GM19463 (cell line): ENCODE measurements at regions not wholly inside any gene's neighbourhood (a gene's known extent, or its start where the extent isn't known, plus 50 kb on each side); places are given as distances from the start of the nearest gene placed in this dataset.

Source experiments
- ATAC-seq: cut with Tn5 transposase; IDR thresholded peaks from one replicate; pipeline ENCODE4 v1.9.1; 2021; ENCODE audit warnings: mild to moderate bottlenecking, moderate library complexity; ENCODE audit not compliant: unreplicated experiment

DNA sequence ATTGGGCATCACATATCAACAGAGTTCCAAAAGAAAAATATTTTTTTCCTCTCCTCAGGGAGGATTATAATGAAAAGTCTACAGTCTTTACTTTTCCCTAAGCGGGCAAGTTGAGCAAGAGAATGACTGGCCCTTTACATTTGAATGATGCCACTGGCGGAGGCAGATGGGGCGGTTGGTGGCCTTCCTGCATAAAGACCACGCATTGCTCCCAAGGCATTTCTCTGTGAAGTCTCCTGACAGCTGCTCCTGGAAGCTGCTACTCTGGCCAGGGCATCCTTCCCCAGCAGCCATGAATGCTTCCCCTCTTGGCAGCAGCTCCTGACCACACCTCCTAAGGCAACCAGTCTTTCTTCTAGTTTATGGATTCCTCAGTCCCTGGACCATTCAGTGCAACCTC, 161.1 kb upstream of the RRP15 start:
- ATAC-seq: no peak

DNA sequence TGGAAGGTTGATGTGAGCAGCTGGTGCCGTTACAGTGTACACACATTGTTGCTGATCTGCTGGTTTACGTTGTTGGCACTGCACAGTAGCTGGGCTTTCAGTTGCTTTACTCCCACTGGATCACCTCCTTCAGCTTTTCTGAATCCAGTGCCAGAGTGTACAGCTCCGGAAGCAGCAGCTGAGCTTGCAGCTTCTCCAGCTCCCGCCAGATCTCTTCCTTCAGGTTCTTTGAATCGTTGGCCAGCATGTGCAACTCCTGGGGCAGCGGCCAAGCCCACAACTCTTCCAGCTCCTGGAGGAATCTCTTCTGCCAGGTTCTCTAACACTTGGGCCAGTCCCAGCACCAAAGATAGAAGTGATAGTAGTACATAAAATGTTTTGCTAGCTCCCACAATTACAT, 149.7 kb upstream of the RRP15 start:
- no peak for ATAC-seq

DNA sequence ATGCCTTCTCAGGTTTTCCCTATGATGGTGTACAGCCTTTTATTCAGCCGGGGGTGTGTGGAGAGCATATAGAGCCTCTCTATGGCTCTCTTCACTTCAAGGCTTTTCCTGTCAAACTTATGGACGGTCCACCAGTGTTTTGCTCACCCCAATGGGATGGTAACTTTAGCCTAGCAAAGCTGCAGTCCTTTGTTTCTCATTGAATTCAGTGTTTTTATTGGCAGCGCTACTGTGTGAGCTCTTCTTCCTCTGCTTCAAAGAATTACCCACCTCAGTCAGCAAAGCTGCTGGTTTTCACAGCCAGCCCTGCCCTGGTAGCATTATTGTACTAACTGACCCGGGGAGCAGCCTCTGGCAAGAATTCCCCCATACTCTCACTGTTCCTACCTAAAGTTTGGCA, 145.3 kb upstream of the RRP15 start:
- no peak for ATAC-seq

DNA sequence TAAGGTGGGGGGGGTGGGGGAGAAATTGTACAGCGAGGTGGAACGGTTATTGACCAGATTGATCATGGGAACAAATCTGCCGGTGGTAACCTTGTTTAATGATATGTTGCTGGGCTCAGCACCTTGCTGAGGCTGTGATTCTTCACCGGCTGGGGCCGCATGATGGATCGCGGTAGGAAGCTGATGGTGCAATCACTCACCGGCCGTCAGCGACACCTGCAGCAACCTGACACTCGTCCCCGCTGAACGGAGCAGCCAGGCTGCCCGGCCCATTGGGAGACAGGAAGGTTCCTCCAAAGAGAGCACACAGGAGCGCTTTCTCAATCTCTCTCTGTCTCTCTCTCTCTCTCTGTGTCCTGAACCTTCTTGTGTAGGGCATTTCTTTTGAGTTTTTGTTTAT, 128.5 kb upstream of the RRP15 start:
- no peak for ATAC-seq

DNA sequence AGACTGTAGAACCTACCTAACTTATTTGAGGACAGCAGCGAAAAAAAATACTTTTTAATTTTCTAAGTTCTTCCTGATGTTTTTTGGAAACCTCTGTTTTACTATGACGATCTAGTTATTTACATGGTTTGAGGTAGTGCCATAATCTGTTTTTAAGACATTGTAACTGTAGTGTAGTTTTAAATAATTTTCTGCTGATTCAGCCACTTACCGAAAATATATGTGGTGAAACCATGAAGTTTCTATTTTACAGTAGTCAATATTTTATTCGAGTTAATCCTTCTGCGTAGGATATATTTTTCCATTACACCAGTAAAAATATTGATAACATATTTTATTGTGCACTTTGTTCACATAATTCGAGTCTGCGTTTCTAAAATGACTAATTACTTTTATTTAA, 121.7 kb upstream of the RRP15 start:
- ATAC-seq: no peak

DNA sequence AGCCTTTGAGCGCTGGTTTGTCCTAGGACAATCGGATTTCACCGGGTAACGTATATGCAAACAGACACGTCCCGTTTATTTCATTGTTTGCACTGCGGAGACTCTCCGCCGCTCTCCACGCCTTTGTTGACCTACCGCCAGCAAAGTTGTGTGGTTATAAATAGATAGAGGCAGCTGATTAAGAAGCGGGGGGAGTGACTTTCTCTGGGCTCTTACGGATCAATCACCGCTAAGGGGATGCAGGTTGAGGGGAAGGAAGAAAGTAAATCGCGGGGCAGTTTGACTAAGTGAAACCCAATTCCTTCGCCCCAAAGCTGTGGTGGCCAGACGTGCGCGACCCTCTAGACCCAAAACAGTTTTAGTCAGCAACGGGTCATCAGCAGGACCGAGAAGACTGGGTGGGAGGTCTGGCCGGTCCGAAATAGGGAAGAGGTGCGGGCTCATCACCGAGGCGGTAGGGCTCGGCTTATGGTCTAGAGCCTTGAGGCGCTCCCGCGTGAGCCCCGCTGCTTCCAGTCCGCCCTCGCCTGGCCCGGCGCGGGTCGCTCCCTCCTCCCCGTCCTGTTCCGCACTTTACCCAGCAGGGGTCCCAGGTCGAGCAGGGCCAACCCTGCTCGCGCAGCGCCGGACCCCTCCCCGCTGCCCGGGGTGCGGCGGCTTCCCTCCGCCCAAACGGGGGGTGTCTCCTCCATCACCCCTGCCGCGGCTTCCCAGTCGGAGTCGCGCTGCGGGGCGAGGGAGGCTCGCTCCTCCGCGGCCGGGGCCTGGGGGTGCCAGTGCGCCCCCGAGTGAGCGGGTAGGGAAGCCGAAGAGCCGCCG, 120.8 kb upstream of the RRP15 start:
- ATAC-seq: peak; percentile 46

DNA sequence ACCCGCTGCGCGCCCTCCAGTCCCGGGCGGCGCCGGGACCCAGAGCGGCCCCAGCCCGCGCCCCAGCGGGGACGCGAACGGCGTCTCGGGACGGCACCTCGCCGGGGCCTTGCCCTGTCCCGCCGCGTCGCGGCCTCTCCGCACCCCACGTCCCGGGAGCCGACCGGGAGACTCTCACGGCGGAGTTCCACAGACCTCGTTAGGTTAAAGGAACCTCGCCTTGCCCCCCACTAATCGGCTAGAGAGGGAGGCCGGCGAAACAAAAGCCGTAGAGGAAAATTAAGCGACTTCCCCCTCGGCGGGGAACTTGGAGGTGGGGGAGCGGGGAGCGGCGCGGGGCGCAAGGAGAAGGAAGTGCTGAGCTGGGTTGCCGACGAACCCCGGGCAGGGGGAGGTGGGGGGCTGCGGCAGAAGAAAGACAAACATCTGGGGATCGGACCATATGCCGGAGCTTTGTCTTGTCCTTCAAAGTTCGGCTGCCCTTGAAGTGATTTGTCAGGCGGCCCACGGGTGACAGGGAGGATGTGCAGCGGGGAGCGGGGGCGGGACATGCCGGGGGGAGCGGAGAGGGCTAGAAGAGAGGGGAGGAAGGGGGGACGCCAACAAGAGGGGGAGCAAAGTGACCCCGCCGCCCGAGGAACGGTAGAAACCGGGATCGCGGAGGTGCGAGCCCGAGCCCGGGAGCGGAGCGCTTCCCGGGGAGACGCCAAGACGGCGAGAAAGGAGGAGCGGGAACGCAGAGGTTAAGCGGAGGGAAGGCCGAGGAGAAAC, 120.0 kb upstream of the RRP15 start:
- ATAC-seq: peak; percentile 39

DNA sequence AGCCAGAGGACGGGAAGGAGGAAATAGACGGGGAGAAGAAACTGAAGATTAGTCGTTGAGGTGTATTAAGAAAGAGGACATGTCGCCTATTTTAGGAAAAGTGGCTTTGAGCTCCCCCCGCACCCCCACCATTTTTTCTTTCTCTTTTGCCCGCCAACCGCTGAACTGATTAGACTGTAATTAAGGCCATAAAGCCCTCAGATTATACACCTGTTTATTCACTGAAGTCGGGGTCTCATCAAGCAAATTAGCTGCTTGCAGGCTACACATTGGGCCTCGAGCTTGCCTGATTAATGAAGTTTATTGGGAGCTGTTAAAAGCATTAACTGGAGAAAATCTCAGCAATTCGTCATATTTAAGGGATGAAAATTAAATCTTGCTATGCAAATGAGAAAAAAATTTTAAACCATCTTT, 119.4 kb upstream of the RRP15 start:
- ATAC-seq: no peak

DNA sequence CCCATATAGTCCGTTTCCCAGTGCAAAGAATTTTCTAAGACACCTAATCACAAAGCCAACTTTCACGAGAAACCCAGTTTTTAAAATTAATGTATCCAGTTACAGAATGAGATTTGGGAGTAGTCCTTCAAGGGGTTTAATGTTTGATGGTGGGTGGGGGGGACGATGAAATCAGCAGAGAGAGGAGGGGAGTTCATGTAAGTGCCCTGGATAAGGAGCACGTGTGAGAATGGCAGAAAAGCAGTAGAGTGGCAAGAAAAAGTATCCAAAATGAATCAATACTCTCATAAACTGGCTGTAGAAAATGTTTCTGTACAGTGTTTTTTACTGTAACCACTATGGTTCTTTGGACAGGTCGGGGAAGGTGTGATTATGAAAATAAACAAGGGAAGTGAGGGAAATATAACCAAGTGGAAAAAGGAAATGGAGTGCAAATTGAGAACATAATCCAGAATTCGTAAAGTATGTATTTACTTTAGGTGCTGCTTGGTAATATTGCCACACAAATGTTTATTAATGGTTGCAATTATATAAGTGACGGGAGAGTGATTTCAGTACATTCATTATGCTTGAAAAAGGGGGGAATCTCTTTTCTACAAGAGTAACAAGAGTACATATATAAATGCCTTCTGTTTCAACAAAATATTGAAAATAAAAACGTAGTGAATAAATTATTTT, 118.7 kb upstream of the RRP15 start:
- ATAC-seq: no peak

DNA sequence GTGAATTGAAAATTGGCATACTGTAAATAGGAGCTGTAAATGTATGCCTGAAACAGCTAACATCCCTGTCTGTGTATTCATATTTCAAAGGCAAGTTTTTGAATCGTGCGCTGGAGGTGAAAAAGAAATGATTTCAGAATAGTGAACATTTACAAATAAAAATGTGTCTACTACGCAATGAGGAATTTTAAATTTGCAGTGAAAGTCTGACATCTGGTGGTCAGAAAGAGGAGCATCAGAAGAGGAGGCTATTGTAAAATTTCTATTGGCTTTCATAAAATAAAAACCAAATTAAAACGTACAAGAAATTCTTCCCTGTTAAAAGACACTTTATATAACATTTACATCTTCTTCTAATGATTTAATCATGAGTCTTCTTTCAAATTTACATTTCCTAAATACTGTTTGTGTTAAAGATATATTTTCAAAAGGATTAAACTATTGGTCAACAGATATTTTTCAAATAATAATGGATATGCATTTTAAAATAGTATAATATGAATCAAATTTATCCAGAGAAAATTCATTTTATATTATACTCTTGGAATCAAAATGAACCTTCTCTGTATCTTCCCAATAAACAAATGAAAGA, 113.7 kb upstream of the RRP15 start:
- ATAC-seq: no peak

DNA sequence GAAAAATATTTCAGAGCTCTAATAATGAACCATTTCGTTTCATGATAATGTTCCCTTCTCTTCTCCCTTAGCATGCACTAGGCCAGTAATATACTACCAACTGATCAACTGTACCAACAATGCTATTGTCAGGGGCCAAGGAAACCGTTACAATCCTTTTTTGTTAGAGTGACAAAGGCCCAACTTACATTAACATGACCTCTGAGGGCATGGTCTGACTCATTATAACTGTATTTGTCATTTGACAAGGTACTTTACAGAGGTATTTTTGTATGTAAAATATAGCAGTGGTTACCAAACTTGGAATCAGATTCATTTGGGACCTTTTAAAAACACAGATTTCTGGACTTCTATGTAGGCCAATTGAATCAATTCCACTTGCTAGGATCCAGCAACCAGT, 102.6 kb upstream of the RRP15 start:
- no peak for ATAC-seq

DNA sequence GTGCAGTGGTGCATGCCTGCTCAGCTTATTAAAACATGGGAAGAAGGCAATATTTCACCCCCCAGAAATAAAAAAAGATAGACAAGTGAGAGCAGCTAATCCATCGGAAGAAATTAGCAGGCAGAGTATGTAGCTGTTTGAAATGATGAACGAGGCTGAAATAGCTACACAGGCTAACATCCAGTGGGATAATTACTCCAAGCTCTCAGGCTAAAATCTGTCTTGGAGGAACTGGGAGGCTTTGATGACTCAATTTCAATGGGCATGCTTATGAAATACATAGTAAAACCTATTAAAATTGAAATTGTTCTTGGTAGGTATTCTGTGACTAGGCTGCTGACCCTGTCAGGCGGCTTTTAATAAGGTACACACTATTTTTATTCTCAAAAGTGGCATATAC, 84.1 kb upstream of the RRP15 start:
- no peak for ATAC-seq

DNA sequence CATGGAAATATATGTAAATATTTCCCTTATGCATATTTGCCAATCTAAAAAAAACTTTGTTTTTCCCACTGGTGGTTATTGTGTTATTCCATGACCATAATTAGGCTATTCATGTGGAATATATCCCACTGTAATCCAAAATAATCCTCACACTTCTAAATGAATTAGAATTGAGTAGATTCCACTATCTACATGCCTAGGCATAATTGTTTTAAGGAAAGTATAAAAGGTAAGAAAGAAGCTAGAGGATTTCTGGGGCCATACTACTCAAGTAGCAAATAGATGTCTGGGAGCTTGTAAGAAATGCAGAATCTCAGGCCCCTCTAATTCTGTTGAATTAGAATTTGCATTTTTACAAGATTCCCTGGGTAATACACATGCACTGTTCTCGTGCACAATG, 83.5 kb upstream of the RRP15 start:
- ATAC-seq: no peak

DNA sequence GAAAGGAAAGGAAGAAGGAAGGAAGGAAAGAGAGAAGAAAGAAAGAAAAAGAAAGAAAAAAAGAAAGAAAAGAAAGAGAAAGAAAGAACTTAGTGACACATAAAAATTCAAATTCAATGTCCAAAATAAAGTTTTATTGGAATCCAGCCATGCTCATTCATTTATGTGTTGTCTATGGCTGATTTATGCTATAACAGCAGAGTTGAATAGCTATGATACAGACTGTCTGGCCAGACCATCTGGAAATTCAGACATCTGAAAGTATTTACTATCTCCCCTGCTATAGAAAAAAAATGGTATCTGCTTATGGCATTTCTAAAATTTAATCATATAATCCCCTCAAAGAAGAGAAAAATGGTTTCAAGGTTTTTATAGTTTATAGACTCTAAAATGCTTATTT, 79.4 kb upstream of the RRP15 start:
- no peak for ATAC-seq

DNA sequence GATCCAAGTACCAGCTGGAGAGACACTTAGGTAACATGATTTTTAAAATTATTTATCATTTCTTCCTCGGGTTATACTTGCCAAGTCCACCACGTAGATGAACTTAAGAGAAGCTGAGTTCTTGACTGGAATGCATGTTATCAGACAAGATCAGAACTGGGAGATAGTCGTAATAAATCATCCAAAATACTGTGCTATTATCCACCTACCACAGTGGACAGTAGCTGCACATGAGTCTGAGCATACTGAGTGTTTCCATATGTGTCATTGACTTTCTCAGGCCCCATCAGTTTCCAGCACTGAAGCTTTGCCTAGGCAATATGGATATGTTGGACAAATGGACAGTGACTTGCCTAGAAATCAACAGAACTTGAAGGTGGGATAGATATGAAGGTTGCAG, 77.9 kb upstream of the RRP15 start:
- ATAC-seq: no peak

DNA sequence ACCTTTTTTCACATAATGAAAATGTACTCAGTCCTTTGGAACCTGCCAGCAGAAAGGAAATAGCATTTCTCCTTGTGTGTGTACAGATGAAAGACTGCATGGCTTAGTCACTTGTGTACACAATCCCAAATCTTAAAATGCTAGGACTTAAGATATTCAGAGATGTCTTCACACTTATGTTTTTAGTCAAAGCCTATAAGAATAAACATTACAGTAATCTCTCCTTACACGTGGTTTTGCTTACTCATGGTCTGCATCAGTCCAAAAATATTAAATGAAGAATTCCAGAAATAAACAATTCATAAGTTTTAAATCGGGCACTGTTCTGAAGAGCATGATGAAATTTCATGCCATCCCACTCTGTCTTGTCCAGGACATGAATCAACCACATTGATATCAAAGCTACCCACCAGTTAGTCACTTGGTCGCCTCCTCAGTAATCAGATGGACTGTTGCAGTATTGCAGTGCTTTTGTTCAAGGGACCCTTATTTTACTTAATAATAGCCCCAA, 75.7 kb upstream of the RRP15 start:
- ATAC-seq: no peak

DNA sequence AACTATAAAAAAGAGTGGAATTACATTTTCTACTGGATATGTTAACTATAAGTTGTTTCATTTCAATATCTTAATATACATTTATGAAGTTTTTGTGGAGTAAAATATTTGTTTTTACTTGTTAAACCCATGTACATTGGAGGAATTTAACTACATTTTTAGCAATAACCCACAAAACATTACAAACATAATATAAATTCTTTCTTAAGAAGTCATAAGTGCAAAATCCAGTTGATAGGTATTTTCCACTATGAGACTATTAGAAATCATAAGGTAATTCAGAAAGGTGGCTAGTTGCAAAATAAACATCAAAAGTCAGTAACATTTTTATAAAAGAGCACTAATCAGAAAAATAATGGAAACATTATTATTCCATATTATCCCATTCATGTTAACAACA, 73.9 kb upstream of the RRP15 start:
- no peak for ATAC-seq

DNA sequence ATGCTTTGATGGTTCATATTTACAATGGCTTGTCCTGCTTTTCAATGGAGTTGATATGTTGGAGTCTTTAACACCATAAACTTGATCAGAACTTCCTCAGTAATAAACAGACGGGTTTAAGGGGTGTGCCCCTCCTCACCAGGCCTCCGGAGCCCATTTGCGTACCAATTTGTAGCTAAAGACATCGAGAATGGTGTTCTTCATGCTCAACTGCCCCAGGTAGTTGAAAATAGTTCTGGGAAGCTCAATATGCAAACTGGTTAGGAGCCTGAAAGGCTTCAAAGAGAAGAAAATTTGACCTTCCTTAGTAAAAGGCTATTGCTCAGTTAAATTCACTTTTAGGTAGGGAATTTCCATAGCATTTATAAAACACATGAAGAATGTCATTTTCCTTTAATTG, 68.1 kb upstream of the RRP15 start:
- peak; percentile 60 for ATAC-seq

DNA sequence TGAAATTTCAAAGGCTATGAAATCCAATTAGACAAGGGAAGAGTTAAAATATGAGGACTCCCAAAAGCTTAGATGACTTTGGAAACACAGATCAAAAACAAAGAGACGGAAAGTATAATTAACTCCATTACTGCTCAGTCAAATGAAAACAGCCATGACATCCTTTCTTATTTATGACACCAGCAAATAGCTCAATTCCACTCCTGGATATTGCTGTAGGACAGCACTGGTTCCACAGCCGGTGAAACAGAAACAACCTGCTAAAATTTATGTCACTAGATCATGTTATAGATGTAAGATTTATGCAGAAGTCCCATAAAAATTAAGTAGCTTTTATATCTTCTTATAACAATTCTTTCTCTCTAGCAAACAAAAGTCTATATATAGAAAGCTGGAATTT, 65.6 kb upstream of the RRP15 start:
- ATAC-seq: no peak

DNA sequence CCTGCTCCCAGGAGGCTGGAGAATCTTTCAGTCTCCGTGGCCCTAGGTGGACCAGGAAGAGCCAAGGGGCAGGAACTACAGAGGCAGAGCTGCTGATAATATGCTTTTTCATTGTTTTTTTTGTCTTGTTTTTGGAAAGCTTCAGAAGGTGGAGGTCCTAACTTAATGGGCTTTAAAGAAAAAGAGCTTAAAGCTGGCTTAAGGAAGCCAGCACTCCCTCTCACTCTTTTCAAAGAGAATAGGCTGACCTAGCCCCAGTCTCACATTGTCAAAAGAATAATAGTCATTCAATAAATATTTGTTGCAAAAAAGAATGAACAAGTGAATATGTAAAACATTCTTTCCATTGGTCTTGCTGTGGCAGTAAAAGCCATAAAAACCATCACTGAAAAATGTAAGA, 61.0 kb upstream of the RRP15 start:
- no peak for ATAC-seq

DNA sequence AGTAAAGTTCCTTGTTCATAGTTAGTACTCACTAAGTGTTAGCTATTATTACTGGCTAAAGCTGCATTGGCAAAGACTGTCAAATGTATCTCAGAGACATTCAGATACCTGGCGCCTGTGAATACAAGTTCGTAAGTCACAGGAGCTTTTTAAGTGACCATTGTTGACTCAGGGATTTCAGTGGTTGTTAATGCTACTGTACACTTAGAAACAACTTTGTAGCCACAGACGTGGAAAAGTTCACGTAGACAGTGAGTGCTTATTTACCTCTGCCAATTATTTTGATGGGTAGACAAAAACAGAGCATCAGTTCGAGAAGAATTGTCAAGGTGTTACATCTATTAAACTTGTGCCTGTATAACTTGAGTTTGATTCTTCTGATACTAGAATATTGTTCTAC, 59.1 kb upstream of the RRP15 start:
- no peak for ATAC-seq
